HCT116 (cell line): ENCODE measurements at regions not wholly inside any gene's neighbourhood (a gene's known extent, or its start where the extent isn't known, plus 50 kb on each side); places are given as distances from the start of the nearest gene placed in this dataset.

ENCODE experiments used
- ATAC-seq: fragments of 200-7000 bp; cut with Tn5 transposase; 2 replicates; pipeline ENCODE4 v1.9.1; 2020; ENCODE audit warnings: mild to moderate bottlenecking, moderate library complexity
- BruUV-seq: library from RNA; stranded (reverse); fragments of 400-500 nt; replicated peaks from 2 replicates; lab custom pipeline; 2021; lab: Mats Ljungman, UMichigan
- CTCF ChIA-PET: fragments of 300-600 bp; sonication (Branson Sonifier 250); formaldehyde crosslinking; loops from one replicate; lab custom pipeline; 2021; ENCODE audit warnings: antibody characterized with exemption; lab: Charles Lee
- POLR2A ChIA-PET: fragments of 300-600, 350-600 bp; sonication (Branson Sonifier 250); formaldehyde crosslinking; loops from one replicate; lab custom pipeline; 2021; ENCODE audit warnings: antibody characterized with exemption; lab: Charles Lee
- RAD21 ChIA-PET, 2 experiments: fragments of 300-600 bp; sonication (Branson Sonifier 250); formaldehyde crosslinking; loops; one replicate each; lab custom pipeline; 2023; ENCODE audit warnings: low total read pairs in 2 of 2; ENCODE audit not compliant: uncharacterized antibody in 2 of 2, unreplicated experiment in 2 of 2, low non-redundant PET in 1 of 2; lab: Charles Lee
- DNase-seq: peaks from one replicate; pipeline ENCODE4 v3.0.0-alpha.2; 2010; ENCODE audit warnings: low read depth, low spot score
- H2AFZ ChIP-seq: fragments of 200-600 bp; shearing (Covaris generic), sonication (generic); 2 replicates; pipeline ENCODE4 v1.6.1; 2017; ENCODE audit warnings: low read depth, mixed run types, mixed read lengths, antibody characterized with exemption, low read length; ENCODE audit not compliant: poor library complexity, severe bottlenecking
- H3K27ac ChIP-seq: 2 replicates; pipeline ENCODE4 v1.5.1; 2012; ENCODE audit warnings: low read depth, low read length
- H3K27me3 ChIP-seq: fragments of 200-600 bp; sonication (generic); 2 replicates; pipeline ENCODE4 v1.6.1; 2016; ENCODE audit warnings: mixed run types, low read length, mixed read lengths; ENCODE audit not compliant: insufficient read depth
- H3K36me3 ChIP-seq, 2 experiments: fragments of 200-500 bp in 1 of 2; fragments of 200-600 bp in 1 of 2; sonication (Bioruptor generic) in 1 of 2; sonication (generic) in 1 of 2; 2 replicates each; pipeline versions ENCODE4 v1.5.1 to v1.6.1; 2014 to 2016; ENCODE audit warnings: low read length in 2 of 2, inconsistent platforms in 1 of 2, mixed read lengths in 1 of 2, mixed run types in 1 of 2; ENCODE audit not compliant: insufficient read depth in 2 of 2, control insufficient read depth in 1 of 2
- H3K4me1 ChIP-seq, 2 experiments: fragments of 200-600 bp in 1 of 2; sonication (generic) in 1 of 2; 2 replicates each; pipeline versions ENCODE4 v1.5.1 to v1.6.1; 2012 to 2017; ENCODE audit warnings: low read length in 2 of 2, inconsistent platforms in 1 of 2, mild to moderate bottlenecking in 1 of 2, mixed read lengths in 1 of 2, mixed run types in 1 of 2, moderate library complexity in 1 of 2; ENCODE audit not compliant: insufficient read depth in 2 of 2, control insufficient read depth in 1 of 2
- H3K4me2 ChIP-seq: fragments of 200-600 bp; sonication (generic); 2 replicates; pipeline ENCODE4 v1.6.1; 2017; ENCODE audit warnings: mixed run types, low read length, mixed read lengths
- H3K4me3 ChIP-seq, 2 experiments: fragments of 200-600 bp in 1 of 2; sonication (generic) in 1 of 2; replicated peaks in 1 of 2; 2 replicates each; pipeline ENCODE4 v1.5.1; 2011 to 2016; ENCODE audit warnings: low read length in 2 of 2, control low read depth in 1 of 2, low read depth in 1 of 2, mild to moderate bottlenecking in 1 of 2, mixed read lengths in 1 of 2, mixed run types in 1 of 2
- H3K79me2 ChIP-seq: fragments of 200-600 bp; sonication (generic); 2 replicates; pipeline ENCODE4 v1.6.1; 2017; ENCODE audit warnings: mild to moderate bottlenecking, mixed run types, low read length, moderate library complexity, mixed read lengths; ENCODE audit not compliant: insufficient read depth
- H3K9ac ChIP-seq: fragments of 200-600 bp; sonication (generic); 2 replicates; pipeline ENCODE4 v1.6.1; 2016; ENCODE audit warnings: low read length, mixed read lengths
- H3K9me2 ChIP-seq: fragments of 200-600 bp; sonication (generic), shearing (Covaris generic); 2 replicates; pipeline ENCODE4 v1.6.1; 2017; ENCODE audit warnings: mixed run types, mild to moderate bottlenecking, moderate library complexity; ENCODE audit not compliant: insufficient read depth
- H3K9me3 ChIP-seq, 2 experiments: fragments of 200-500 bp in 1 of 2; fragments of 200-600 bp in 1 of 2; sonication (Bioruptor generic) in 1 of 2; sonication (generic) in 1 of 2; 2 replicates each; pipeline ENCODE4 v1.6.1; 2014 to 2017; ENCODE audit warnings: low read length in 2 of 2, mixed read lengths in 2 of 2, inconsistent platforms in 1 of 2, low read depth in 1 of 2, mild to moderate bottlenecking in 1 of 2, mixed run types in 1 of 2, moderate library complexity in 1 of 2; ENCODE audit not compliant: control insufficient read depth in 1 of 2, insufficient read depth in 1 of 2
- H4K20me1 ChIP-seq: fragments of 200-600 bp; sonication (generic), shearing (Covaris generic); 2 replicates; pipeline ENCODE4 v1.6.1; 2017; ENCODE audit warnings: mixed run types, mild to moderate bottlenecking, moderate library complexity; ENCODE audit not compliant: insufficient read depth
- CEBPB ChIP-seq: IDR thresholded peaks from 2 replicates; pipeline ENCODE4 v1.6.1; 2012; ENCODE audit warnings: low read depth
- EZH2phosphoT487 ChIP-seq: fragments of 200-600 bp; IDR thresholded peaks from 2 replicates; pipeline ENCODE4 v1.6.1; 2018; ENCODE audit warnings: antibody characterized with exemption, borderline replicate concordance
- JUND ChIP-seq: IDR thresholded peaks from 2 replicates; pipeline ENCODE4 v1.6.1; 2012
- MAX ChIP-seq: IDR thresholded peaks from 2 replicates; pipeline ENCODE4 v1.6.1; 2012
- RAD21 ChIP-seq: IDR thresholded peaks from 2 replicates; pipeline ENCODE4 v1.6.1; 2012; ENCODE audit warnings: low read depth, mild to moderate bottlenecking
- REST ChIP-seq: IDR thresholded peaks from 2 replicates; pipeline ENCODE4 v1.6.1; 2012; ENCODE audit warnings: low read depth
- SIN3A ChIP-seq: IDR thresholded peaks from 2 replicates; pipeline ENCODE4 v1.6.1; 2012; ENCODE audit warnings: low read depth
- TCF7L2 ChIP-seq: IDR thresholded peaks from 2 replicates; pipeline ENCODE4 v1.7.0; 2011; ENCODE audit warnings: borderline replicate concordance, inconsistent platforms; ENCODE audit not compliant: insufficient read depth, insufficient read length; ENCODE audit errors: extremely low read depth
- ZBTB33 ChIP-seq: IDR thresholded peaks from 2 replicates; pipeline ENCODE4 v1.6.1; 2011; ENCODE audit warnings: mild to moderate bottlenecking, low read length, moderate library complexity; ENCODE audit not compliant: insufficient replicate concordance; ENCODE audit errors: extremely low read depth
- ZFX ChIP-seq: fragments of 450-650 bp; IDR thresholded peaks from 2 replicates; pipeline ENCODE4 v1.6.1; 2017
- ZNF274 ChIP-seq: fragments of 200-500 bp; sonication (Bioruptor generic); IDR thresholded peaks from 2 replicates; pipeline ENCODE4 v1.6.1; 2014; ENCODE audit warnings: mild to moderate bottlenecking, low read depth, low read length, inconsistent platforms
- intact Hi-C: fragments of 100-400 bp; cut with micrococcal nuclease; formaldehyde crosslinking; loops from 2 replicates; pipeline ENCODE4 v1.10.0; 2022

- Histone ChIP-seq H3K9me3 (no peaks in the 10 kb centered on the region), H3K9me2 (no peaks in the 10 kb centered on the region), H3K27ac (no peak overlapping the region), H4K20me1 (no peaks in the 10 kb centered on the region), H3K27me3 (no peaks in the 10 kb centered on the region), H3K36me3 (no peaks in the 10 kb centered on the region), H3K79me2 (no peaks in the 10 kb centered on the region), H3K4me3 (no peak overlapping the region), H3K4me1 (no peaks in the 10 kb centered on the region), H3K9ac (no peak overlapping the region), H3K4me2 (no peak overlapping the region), H2AFZ (no peak overlapping the region)
- intact Hi-C loops: no loop called here
- ChIA-PET CTCF (no interaction called here), RAD21 (no interaction called here), POLR2A (no interaction called here)
- TF ChIP-seq EZH2phosphoT487 (no peak), JUND (no peak), ZBTB33 (no peak), CEBPB (no peak), TCF7L2 (no peak), REST (no peak), RAD21 (no peak), ZFX (no peak), MAX (no peak), ZNF274 (no peak), SIN3A (no peak)
- ATAC-seq: no peak
- no TSS peak for BruUV-seq
- DNase-seq: no peak
Observed at GRCh38 chrX:16067886-16068515, 55.4 kb upstream of the GRPR start.
